Renal pelvis (tissue), 1 donor: ENCODE measurements at regions not wholly inside any gene's neighbourhood (a gene's known extent, or its start where the extent isn't known, plus 50 kb on each side); places are given as distances from the start of the nearest gene placed in this dataset.
"Not testable (repeated sequence)": the region's sequence is repeated elsewhere in the genome, so short reads cannot be mapped to it uniquely, and the experiment has no call there.

Experiments used
- DNase-seq: peaks from one replicate; pipeline ENCODE4 v3.0.0-alpha.2; 2013

DNA sequence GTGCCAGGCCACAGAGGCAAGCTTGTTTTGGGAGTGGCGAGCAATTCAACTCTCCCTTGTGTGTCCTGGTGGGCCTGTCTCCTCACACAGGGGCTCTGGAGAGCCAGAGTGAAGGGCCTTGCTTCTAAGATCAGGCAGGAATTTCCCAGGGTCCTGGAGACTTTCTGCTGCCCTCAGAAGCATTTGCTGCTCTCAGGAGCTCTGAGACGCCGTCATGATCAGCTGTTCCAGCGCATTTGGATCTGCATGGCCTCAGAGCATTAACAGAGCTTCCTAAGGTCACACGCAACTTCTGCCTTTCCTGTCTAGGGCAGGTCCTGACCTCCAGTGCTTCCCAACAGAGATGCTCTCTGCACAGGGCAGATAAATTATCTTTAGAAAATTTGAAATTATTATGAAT is 52.2 kb upstream of the C10orf90 start:
- no peak for DNase-seq

DNA sequence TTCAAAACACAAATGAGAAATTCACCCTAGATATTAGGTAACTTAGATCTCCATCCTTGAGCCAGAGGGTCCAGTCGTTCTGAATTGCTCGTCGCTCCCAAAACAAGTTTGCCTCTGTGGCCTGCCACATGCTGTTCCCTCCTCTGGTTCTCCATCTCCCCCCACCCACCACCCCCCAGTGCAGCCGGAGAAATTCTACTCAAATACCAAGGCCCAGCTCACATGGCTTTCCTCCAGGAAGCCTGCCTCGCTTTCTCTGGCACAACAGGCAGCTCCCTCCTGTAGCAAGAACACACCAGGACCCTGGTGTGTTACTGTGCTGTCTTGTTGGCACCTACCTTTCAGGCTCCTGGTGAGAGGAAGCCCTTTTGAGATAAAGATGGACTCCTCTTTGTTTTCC is 52.7 kb upstream of the C10orf90 start:
- DNase-seq: no peak

DNA sequence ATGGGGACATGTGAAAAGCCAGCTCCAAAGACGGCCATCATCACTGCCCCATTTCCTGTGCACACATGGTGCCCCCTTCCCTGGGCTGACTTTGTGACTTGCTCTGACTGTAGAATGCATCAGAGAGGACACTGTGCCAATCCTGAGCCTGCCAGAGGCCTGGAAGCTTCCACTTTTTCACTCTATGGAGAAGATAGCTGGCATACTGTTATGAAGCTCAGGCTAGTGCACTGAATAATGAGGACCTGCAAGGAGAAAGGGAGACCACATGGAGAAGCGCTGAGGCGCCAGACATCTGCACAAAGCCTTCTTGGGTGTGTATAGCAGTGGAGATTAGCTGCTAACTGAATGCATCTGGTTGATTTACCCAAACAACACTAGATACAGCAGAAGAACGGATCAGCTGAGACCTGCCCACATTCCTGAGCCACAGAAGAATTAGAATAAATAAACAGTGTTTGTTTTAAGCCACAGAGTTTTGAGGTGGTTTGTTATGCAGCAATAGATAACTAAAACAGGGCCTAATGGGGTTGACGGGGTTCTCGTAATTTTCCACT is 58.9 kb upstream of the C10orf90 start:
- DNase-seq: no peak

DNA sequence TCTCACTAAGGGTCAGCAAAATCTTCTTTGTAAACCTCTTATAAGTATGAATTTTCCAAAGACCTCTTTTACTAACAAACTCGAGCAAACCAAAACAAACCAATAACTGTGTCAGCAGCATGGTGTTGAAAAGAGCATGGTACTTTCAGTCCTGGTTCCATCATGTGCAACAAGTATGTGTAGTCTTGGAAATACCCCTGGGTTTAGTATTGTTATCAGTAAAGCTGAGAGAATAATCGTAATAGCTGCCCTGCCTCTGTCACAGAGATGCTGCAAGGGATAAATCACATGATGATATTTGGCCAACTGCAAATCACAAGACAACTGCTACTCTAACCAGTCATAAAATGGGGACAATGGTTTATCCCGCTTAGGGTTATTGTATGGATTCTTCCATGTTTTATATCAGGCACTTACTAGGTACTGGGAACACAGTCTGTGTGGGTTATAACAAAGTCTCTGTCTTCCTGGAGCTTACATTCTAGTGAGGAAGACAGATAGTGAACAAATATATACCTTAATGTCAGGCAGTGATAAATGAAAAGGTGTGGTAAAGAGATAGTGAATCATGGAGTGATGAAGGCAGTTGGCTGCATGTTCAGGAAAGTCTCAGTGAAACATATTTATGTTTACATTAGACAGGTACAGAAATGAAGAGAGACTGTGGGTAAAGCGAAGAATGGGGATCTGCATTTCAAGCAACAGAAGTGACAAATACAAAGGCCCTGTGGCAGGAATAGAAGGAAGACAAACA is 60.5 kb upstream of the C10orf90 start:
- no peak for DNase-seq

DNA sequence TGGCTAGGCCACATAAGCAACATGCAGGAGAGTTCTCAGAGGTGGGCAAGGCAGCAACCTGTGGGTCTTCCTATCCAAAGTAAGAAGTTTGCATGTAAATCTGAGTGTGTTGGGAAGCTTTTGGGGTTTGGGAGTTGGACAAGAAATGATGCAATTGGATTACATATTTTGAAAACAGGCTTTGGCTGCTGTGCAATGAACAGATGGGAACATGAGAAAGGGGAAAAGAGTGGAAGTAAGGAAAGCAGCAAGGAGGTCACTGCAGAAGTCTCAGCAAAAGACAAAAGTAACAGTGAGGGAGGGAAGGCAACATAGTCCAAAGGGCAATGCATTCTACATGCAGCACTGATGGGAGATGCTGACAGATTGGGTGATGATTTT is 61.1 kb upstream of the C10orf90 start:
- no peak for DNase-seq

DNA sequence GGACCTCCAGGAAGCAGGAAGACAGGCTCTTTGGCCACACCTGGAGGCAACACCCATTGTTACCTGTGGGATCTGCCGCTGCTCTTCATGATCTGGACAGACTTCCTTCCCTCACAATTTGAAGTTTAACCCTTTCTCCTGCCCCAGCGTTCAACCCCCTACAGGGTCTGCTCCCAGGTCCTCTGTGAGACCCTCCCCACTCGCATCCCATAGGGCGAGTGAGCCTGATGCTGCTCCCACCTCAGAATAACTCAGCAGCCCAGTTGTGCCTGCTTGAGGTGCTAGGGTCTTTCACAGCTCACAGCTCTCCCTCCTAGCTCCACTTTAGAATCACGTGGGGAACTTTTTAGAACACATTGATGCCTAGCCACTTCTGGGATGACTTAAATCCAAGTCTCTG is 61.8 kb upstream of the C10orf90 start:
- no peak for DNase-seq

DNA sequence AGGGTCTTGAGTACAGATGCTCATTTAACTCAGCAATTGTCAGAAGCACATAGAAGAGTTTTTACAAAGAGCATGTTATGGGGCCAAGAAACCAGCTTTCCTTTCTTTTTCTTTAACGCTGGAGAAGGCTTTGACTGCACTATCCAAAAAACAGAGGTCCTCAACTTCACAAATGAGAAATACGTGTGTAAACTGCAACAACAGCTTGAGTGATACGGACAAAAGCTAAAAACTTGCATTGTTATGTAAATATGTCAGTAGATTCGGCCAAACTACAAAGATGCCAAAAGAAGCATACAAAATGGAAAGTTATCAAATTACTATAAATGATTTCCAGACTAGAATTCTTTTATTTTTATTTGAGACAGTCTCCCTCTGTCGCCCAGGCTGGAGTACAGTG is 62.4 kb upstream of the C10orf90 start:
- no peak for DNase-seq

DNA sequence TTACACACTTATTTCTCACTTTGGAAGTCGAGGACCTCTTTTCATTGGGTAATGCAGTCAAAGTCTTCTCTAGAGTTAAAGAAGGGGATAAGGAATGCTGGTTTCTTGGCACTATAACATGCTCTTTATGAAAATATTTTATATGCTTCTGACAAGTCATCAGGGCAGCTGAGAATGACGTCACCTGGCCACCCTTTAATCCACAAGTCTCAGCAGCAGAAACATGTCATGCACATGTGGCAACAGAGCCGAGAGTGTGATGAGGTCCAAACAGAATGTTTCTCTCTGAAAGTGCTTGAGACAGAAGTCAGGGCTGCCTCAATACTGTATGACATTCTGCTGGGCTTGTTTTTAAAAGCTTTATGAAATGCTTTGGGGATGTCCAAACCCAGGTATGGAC is 63.5 kb upstream of the C10orf90 start:
- DNase-seq: no peak

DNA sequence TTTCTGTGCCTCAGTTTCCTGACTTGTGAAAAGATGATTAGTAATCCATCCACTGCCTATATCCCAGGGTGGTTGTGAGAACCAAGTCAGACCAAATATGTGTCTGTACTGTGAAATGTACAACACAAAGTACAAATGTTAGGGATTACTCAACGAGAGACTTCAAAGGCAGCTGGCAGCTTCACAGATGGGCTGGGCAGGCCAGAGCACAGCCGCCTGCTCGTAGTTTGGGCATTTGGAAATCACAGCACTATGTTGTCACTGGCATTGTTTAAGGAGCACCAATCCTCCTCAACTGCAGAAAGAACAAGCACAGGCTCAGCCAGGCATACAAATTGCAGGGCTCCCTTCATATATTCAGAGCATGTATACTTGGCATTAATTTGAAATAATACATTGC is 64.5 kb upstream of the C10orf90 start:
- DNase-seq: no peak

DNA sequence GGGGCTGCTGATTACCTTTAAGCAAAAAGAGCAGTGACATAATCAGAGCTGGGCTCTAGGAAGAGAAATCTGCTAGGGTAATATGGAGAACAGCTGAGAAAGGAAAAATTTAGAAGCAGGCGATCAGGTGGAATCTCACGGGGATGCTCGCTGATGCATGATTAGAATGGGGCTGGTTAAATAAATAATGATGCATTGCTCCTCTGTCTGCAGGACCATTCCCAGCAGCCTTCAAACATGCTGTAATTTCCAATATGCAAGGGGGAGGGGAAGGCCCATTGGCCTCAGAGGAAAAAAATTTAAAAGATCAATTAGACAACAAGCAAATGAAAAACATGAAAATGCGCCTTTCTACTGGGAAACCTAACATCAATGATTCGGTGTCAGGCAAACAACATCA is 65.6 kb upstream of the C10orf90 start:
- no peak for DNase-seq

DNA sequence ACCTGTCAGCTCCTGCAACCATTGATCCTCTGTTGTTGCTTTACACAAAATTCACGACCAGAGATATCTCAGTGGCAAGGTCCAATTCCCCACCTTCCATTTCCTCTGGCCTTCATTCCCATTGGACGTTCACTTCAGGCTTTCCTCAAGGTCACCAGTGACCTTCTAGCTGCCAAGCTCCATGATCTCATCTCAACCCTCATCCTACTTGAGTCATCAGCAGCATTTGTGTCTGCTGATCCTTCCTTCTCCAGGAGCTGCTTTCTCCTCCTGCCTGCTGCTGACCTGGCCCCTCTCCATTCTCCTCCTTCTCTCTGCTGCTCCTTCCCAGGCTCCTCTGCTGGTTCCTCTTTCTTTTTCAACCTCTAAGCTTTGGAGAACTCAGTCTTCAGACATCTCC is 66.2 kb upstream of the C10orf90 start:
- DNase-seq: no peak

DNA sequence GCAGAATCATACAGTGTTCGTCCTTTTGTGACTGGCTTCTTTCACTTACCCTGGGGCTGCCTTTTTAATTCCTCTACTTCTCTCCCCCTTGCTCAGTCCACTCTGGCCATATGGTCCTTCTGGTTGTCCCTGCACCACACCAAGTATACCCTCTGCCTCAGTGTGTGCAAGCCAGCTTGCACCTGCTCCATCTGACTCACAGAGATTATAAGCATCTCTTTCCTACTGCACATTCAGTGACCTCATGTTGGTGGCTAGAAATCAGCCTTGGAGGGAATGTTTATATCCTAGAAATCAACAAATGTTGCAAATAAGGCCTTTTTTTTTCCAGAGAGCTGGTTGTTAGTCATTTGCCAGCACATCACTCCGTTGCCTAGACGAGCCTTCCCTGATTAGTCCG is 67.5 kb upstream of the C10orf90 start:
- DNase-seq: no peak

DNA sequence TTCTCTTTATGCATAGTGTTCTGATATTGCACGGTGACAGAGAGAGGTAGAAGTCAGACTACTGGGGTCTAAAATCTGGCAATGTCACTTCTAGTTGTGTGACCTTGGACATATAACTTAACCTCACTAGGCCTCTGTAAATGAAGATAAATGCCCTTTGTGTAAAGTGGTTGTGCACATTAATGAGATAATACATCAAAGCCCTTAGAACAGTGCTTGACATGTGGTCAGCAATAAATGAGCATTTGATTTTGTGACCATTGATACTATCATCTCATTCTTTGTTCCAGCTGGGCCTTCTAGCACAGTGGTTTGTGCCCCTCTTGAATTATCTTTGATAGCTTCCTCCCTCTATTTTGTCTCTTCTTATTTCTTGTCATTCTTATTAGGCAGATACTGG is 74.1 kb upstream of the C10orf90 start:
- no peak for DNase-seq

DNA sequence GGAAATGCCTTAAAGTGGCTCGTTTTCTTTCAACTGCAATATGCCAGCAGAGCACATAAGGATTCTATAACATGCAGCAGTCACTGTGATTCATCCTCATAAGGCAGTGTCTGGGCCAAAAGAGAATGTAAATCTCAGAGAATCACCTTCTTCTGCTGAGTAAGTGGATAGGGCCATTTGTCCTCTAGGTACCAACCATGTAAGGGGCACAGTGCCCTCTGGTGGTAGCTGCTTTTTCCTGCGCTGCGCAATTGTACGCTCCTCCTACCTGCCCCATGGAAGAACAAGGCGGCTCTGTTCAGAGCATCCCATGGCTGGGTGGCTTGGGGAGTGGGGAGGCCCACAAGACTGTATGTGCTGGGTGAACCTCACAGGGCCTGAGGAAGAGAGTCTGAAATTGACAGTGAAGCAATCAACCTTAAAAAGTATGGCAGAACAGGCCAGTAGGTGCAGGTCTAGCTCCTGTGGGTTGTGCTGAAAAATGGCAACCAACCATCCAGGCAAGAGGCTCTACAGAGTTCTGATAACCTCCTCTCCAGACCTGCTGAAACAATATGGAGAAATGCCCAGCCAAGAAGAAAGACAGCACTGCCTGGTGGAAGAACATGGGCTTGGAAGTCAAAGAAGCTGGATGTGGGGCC is 78.6 kb upstream of the C10orf90 start:
- peak; percentile 75 for DNase-seq

DNA sequence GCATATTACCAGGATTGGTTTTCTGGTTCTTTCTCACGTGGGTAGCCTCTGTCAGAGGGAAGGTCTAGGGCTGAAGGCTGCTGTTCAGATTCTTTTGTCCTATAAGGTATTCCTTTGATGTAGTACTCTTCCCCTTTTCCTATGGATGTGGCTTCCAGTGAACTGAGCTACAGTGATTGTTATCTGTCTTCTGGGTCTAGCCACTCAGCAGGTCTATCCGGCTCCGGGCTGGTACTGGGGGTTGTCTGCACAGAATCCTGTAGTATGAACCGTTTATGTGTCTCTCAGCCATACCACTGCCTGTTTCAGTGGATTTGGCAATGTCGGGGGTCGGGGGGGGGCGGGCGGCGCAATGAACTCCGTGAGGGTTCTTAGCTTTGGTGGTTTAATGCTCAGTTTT is 84.5 kb upstream of the C10orf90 start:
- DNase-seq: no peak

DNA sequence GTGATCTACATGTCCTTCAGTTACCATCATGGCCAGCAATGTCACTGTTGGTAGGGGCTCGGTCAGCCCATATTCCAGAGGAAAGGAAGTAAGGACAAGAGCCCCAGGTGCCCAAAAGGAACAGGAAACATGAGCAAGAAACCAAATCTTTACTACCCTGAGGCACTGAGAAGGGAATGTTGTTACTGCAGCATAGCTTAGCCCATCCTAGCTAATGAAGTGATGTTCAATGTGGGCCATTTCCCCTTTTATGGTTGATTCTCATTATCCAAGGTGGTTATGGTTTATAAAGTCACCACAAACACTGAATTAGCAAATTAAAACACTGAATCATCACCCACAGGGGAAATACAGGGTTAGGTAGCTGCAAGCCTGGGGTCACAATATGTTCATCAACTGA is 88.4 kb upstream of the C10orf90 start:
- no peak for DNase-seq

DNA sequence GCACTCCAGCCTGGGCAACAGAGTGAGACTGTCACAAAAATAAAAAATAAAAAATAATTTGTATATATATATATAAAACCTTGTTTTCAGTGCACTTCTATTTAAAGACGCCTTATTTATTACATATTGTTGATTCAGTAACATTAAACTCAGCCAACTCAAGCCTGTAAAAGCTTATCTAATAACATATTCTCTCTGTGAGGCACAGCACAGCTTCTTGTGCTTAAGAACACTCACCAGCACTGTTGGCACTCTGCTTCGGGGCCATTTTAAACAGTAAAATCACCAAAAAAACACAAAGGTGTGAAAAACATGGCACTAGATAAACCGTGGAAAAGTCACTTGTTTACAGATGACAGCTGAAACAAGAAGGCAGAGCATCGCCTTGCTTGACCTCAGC is 89.0 kb upstream of the C10orf90 start:
- no peak for DNase-seq

DNA sequence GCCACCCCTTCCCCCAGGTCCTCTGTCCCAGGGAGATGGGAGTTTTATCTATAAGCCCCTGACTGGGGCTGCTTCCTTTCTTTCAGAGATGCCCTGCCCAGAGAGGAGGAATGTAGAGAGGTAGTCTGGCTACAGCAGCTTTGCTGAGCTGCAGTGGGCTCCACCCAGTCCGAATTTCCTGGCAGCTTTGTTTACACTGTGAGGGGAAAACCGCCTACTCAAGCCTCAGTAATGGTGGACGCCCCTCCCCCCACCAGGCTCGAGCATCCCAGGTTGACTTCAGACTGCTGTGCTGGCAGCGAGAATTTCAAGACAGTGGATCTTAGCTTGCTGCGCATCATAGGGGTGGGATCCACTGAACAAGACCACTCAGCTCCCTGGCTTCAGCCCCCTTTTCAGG is 96.2 kb upstream of the C10orf90 start:
- not testable (repeated sequence) for DNase-seq

DNA sequence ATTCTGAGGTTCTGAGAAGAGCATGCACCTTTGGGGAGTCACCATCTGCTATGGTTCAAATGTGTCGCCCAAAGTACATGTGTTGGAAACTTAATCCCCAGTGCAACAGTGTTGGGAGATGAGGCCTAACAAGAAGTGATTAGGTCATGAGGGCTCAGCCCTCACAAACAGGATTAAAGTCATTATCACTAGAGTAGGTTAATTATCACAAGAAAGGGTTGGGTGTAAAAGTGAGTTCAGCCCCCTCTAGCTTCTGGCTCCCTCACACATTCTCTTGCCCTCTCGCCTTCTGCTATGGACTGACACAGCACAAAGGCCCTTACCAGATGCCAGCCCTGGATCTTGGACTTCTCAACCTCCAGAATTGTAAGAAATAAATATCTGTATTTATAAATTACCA is 100.3 kb upstream of the C10orf90 start:
- no peak for DNase-seq

DNA sequence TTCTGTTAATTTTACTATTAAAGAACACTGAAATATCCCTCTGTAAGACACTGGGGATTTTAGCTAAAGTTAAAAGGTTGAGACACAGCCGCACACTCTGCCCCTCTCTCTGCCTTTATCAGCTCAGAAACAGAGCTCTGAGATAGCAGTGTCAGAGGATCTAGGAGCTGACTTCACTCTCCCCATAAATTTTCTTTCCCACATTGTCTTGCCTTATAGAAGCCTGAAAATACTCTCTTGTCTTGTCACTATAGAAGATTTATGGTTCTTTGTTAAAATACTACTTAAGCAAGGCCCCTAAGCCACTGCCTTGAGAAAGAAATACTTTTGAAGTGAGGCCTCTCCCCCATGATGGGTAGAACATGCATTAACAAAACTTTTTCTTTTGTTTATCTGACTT is 105.7 kb upstream of the C10orf90 start:
- DNase-seq: no peak

DNA sequence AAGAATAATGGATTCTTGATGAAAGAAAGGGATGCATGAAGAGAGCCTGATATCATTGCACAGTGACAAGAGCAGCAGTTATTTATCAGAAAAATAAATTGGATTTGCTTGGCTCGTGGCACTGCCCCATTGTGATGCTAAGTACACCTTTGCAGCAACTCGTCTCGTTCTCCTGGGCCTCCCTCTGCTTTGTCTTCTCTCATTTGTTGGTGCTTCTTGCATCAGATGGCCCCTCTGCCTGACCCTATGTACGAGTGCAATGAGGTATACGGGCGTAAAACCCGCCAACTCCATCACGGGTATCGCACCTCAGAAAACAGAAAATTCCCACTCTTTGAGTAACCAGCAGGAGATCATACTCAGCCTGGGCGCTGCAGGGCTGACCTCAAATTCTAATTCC is 107.2 kb upstream of the C10orf90 start:
- no peak for DNase-seq

DNA sequence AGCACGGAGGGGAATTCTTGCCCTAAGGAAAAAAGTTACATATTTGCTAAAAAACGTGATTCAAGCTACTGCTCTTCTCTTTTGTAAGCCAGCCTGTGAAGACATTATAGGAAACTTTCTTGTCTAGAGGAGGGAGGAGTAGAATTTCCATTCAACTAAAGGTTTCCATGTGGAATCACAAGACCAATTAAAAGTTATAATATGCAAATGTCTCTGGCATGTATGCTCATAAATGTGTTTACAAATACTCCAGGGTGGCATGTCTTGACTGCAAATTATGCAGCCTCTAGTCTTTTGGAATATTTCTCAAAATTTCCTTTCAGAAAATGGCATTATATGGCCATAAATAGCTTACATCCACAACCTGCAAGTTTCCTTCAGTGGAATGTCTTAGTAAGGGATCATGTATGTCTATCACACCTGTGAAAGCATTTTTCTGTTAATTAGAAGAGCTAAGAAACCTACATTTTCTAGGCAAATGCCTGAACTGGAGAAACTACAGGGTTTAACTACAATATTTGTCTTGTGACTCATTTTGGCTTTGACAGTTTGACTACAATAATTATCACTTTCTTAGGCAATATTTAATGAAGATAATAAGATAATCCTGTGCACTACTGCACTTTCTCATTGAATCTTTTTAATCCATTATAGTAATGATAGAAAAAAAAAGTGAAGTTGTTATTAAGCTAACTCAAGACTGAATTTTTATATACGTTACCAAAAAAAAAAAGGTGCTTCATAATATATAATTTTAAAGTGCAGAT is 111.1 kb upstream of the C10orf90 start:
- DNase-seq: no peak
